ENCODE measurements at regions not wholly inside any gene's neighbourhood (a gene's known extent, or its start where the extent isn't known, plus 50 kb on each side); places are given as distances from the start of the nearest gene placed in this dataset.
"Not testable (repeated sequence)": the region's sequence is repeated elsewhere in the genome, so short reads cannot be mapped to it uniquely, and the experiment has no call there.

GRCh38 chr2:78754930-78755329, 270.6 kb upstream of the REG3G start:
- no peak for FAIRE-seq

GRCh38 chr2:78757191-78757590, 268.3 kb upstream of the REG3G start:
- FAIRE-seq: no peak

DNA sequence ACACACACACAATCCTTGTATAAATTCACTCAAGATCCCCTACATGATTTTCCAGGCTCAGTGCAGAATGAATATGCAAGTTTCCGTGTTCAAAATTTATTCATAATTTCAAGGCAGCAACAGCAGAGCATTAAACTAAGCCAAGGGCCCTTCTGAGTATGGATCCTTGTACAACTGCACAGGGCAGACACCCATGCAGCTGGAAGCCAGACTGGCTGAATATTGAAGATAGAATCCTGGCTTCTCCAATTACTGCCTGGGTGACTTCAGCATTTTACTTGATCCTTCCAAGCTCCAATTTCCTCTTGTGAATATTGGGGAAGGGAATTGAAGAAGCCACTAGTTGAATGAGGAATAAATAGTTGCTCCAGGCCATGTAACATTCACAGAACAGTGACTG, 267.9 kb upstream of the REG3G start:
- FAIRE-seq: no peak

- FAIRE-seq: not testable (repeated sequence)
Observed at GRCh38 chr2:78758765-78759164, 266.7 kb upstream of the REG3G start.

- no peak for FAIRE-seq
Observed at GRCh38 chr2:78766459-78766858, 259.0 kb upstream of the REG3G start.

GRCh38 chr2:78768016-78768415, 257.5 kb upstream of the REG3G start:
- FAIRE-seq: no peak

GRCh38 chr2:78775291-78775690, 250.2 kb upstream of the REG3G start:
- FAIRE-seq: no peak

GRCh38 chr2:78778756-78779510, 246.6 kb upstream of the REG3G start:
- no peak for FAIRE-seq

- FAIRE-seq: no peak
Observed at GRCh38 chr2:78779761-78780160, 245.7 kb upstream of the REG3G start.

DNA sequence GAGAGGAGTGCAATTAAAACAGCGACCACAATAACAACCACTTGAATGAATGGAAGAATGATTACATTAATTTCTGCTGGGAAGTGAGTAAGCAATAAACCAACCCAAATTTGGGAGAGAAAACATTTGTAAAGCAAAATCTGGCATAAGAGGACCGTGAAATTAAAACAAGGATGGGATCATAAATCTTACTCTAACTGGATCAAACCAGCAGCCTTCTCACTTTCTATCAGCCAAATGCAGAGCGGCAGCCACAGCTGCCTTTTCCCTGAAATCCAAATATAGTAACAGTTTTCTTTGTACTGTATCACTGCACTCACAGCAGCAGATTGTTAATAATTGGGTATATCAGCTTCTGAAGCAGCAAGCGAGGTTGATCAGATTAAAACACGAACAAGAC, 245.2 kb upstream of the REG3G start:
- FAIRE-seq: no peak

- FAIRE-seq: no peak
Observed at GRCh38 chr2:78780864-78781583, 244.5 kb upstream of the REG3G start.

DNA sequence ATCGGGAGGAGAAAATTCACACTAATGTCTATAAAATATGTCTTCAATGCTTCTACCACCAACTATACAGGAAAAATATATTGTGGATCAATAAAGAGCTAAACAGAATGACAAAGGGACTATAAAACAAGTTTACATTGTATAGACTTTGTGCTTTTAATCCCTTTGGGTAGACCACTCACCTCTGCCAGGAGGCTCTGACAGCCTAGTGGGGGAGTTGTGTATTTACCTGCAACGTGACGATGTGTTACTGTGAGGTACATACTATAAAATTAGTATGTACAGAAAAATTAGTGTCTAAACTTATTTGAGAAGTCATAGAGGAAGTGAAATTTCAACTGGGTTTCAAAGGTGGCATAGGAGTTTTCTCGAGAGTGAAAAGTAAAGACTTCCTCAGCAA, 243.3 kb upstream of the REG3G start:
- no peak for FAIRE-seq

DNA sequence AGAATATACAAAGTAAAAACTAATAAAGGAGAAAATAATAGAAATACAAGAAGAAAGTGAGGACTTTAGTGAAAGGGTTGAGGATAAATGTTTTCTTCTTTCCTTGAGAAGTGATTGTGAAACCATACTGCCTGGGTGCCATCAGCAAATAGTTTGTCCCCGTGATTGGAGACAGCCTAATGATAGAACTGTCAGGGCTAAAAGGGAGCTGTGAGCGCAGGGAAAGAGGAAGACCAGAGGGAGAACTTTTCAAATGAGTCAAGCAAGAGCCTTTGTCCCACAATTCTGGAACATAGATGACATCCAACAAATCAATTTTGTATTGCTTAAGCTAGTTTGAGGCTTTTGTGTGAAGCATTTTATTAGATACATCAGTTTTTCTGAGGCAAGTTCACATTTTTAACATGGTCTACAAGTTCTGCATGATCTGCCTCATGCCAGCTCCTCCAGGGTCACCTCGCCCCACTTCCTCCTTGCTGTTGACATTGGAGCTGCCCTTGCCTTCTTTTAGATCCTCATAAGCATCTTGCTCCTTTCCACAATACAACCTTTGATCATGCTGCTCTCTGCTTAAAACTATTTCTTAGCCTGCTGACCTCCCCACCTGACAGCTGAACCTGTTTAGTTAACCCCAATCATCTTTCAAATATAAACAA, 213.4 kb upstream of the REG3G start:
- no peak for FAIRE-seq

GRCh38 chr2:78814331-78814986, 211.0 kb upstream of the REG3G start:
- no peak for FAIRE-seq

- no peak for FAIRE-seq
Observed at GRCh38 chr2:78817430-78817829, 208.1 kb upstream of the REG3G start.

- no peak for FAIRE-seq
Observed at GRCh38 chr2:78832481-78832880, 193.0 kb upstream of the REG3G start.

DNA sequence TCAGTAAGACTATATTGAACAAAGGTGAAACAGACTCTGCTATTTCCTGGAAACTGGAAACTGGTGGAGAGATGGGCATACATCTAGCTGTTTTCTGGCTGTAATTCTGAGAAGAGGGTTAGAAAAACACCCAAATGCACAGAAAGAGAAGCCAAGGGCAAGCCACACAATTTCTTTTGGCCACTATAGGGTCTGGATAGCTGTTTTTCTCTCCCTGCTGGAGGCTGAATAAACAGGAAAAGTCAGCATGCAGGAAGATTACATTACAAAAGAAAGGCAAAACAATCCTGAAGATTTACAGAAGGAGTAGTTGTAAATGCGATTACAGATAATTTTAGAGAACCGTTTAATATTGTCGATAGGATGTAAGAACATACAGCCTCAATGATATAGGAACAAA, 186.2 kb upstream of the REG3G start:
- no peak for FAIRE-seq

DNA sequence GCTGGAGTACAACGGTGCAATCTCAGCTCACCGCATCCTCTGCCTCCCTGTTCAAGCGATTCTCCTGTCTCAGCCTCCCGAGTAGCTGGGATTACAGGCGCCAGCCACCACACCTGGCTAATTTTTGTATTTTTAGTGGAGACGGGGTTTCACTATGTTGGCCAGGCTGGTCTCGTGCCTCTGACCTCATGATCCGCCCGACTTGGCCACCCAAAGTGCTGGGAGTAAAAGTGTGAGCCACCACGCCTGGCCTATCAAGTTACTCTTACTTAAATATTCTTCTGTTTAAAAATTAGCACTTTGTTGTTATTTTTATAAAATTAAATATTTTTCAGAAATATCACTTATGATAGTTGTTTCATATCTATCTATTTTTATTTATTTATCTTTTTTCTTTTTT, 185.2 kb upstream of the REG3G start:
- FAIRE-seq: not testable (repeated sequence)

DNA sequence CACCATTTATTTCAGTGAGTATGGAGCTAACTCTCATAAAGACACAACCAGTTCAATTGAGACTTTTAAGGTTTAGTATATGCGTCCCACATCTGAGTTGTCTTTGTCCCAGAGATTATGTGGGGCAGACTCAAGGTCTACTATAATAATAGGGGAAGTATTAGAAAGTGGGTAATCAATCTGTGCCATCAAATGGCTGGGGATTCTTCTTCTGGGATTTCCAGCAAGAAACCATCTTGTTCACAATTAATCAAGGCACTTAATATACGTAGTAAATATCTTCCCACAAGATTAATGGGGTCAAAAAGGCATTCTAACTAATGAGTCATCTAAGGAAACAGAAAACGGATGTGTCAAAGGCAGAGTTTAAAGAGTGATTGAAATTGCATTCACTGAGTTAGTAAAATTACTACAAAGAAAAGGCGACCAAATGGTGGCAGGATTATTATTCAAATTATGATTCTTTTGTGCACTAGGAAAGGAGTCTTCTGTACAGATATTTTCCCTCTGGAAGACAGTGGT, 179.8 kb upstream of the REG3G start:
- FAIRE-seq: no peak

DNA sequence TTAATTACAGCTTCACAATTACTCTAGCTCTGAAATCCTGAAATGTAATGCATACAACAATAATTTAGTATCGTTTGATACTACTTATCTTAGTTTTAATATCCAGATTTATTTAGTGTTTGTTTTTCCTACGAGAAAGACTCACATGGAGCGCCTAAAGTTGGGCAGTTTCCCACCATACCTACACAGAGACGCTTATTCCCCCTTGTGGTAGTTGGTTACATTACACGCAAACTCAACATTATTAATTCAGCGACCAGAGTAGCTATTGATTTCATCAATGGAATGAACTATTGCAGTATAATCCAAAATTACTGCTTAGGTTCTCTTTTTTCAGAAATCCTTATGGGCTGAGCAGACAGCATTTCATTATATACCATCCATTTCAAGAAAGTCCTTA, 164.0 kb upstream of the REG3G start:
- FAIRE-seq: no peak

DNA sequence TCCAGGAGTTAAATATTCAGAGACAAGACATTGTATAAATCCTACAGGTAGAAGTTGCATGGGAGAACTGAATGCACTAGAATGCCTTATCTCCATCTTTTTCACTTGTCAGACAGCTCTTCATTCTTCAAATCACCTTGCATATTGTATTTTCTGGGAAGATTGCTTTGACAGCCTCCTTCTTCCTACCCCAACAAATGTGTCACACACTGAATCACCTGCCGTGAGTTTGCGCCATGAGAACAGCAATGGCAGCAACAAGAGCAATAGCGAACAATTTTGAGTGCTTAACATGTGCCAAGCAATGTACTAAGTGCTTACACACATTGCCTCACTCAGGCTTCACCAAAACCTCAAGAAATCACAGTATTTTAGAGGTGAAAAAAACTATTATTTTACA, 161.3 kb upstream of the REG3G start:
- FAIRE-seq: no peak

GRCh38 chr2:78865667-78866066, 159.8 kb upstream of the REG3G start:
- no peak for FAIRE-seq

GRCh38 chr2:78870343-78870967, 155.0 kb upstream of the REG3G start:
- FAIRE-seq: no peak
